ENCODE measurements at regions not wholly inside any gene's neighbourhood (a gene's known extent, or its start where the extent isn't known, plus 50 kb on each side); places are given as distances from the start of the nearest gene placed in this dataset.
"Not testable (repeated sequence)": the region's sequence is repeated elsewhere in the genome, so short reads cannot be mapped to it uniquely, and the experiment has no call there.

- no peak for DNase-seq (ENCODE audit: low spot score)
Measured at GRCh38 chr4:156545003-156545785, 426.4 kb downstream of the PDGFC start.

GRCh38 chr4:156539376-156539775 is 432.2 kb downstream of the PDGFC start:
- DNase-seq (ENCODE audit: low spot score) = no peak

- DNase-seq (ENCODE audit: low spot score) = no peak
Measured at GRCh38 chr4:156538651-156539257, 432.8 kb downstream of the PDGFC start.

GRCh38 chr4:156538210-156538609 is 433.4 kb downstream of the PDGFC start:
- DNase-seq (ENCODE audit: low spot score) = no peak

- DNase-seq (ENCODE audit: low spot score) = no peak
Measured at GRCh38 chr4:156537286-156537685, 434.3 kb downstream of the PDGFC start.

GRCh38 chr4:156536661-156537060 is 434.9 kb downstream of the PDGFC start:
- no peak for DNase-seq (ENCODE audit: low spot score)

- DNase-seq (ENCODE audit: low spot score) = no peak
Measured at GRCh38 chr4:156534205-156534604, 437.4 kb downstream of the PDGFC start.

- no peak for DNase-seq (ENCODE audit: low spot score)
Measured at GRCh38 chr4:156528216-156528615, 443.4 kb downstream of the PDGFC start.

- no peak for DNase-seq (ENCODE audit: low spot score)
Measured at GRCh38 chr4:156527237-156527993, 444.2 kb downstream of the PDGFC start.

- no peak for DNase-seq (ENCODE audit: low spot score)
Measured at GRCh38 chr4:156523991-156524390, 447.6 kb downstream of the PDGFC start.

- no peak for DNase-seq (ENCODE audit: low spot score)
Measured at GRCh38 chr4:156523492-156523891, 448.1 kb downstream of the PDGFC start.

- no peak for DNase-seq (ENCODE audit: low spot score)
Measured at GRCh38 chr4:156521631-156522030, 450.0 kb downstream of the PDGFC start.

GRCh38 chr4:156517956-156518355 is 453.6 kb downstream of the PDGFC start:
- no peak for DNase-seq (ENCODE audit: low spot score)

- no peak for DNase-seq (ENCODE audit: low spot score)
Measured at GRCh38 chr4:156517546-156517945, 454.1 kb downstream of the PDGFC start.

- no peak for DNase-seq (ENCODE audit: low spot score)
Measured at GRCh38 chr4:156516698-156517097, 454.9 kb downstream of the PDGFC start.

GRCh38 chr4:156515295-156515694 is 456.3 kb downstream of the PDGFC start:
- DNase-seq (ENCODE audit: low spot score) = no peak

GRCh38 chr4:156512622-156513021 is 459.0 kb downstream of the PDGFC start:
- DNase-seq (ENCODE audit: low spot score) = no peak

GRCh38 chr4:156509921-156510320 is 461.7 kb downstream of the PDGFC start:
- DNase-seq (ENCODE audit: low spot score) = not testable (repeated sequence)

- DNase-seq (ENCODE audit: low spot score) = peak; percentile 23
Measured at GRCh38 chr4:156505341-156505955, 466.2 kb downstream of the PDGFC start.

- DNase-seq (ENCODE audit: low spot score) = no peak
Measured at GRCh38 chr4:156503119-156503518, 468.5 kb downstream of the PDGFC start.

GRCh38 chr4:156501962-156502361 is 469.6 kb downstream of the PDGFC start:
- DNase-seq (ENCODE audit: low spot score) = no peak

- DNase-seq (ENCODE audit: low spot score) = no peak
Measured at GRCh38 chr4:156499684-156500083, 471.9 kb downstream of the PDGFC start.

Data from SK-N-DZ (cell line).